ENCODE measurements at regions not wholly inside any gene's neighbourhood (a gene's known extent, or its start where the extent isn't known, plus 50 kb on each side); places are given as distances from the start of the nearest gene placed in this dataset.
"Not testable (repeated sequence)": the region's sequence is repeated elsewhere in the genome, so short reads cannot be mapped to it uniquely, and the experiment has no call there.

- no peak for DNase-seq
Observed at GRCh38 chr15:22241451-22241850, 161.1 kb downstream of the OR4M2 start.

DNA sequence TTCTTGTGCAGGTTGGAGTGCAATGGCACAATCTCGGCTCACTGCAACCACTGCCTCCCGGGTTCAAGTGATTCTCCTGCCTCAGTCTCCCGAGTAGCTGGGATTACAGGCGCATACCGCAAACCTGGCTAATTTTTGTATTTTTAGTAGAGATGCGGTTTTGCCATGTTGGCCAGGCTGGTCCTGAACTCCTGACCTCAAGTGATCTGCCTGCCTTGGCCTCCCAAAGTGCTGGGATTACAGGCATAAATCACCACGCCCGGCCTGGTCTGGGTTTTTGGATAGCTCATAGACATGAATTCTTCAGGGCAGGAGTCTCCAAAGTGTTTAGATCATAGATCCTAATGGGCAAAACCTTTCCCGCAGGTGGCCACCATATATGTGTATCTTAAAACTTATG is 162.0 kb downstream of the OR4M2 start:
- not testable (repeated sequence) for DNase-seq

GRCh38 chr15:22243440-22244130 is 163.3 kb downstream of the OR4M2 start:
- no peak for DNase-seq

GRCh38 chr15:22249511-22249910 is 169.2 kb downstream of the OR4M2 start:
- DNase-seq: not testable (repeated sequence)

DNA sequence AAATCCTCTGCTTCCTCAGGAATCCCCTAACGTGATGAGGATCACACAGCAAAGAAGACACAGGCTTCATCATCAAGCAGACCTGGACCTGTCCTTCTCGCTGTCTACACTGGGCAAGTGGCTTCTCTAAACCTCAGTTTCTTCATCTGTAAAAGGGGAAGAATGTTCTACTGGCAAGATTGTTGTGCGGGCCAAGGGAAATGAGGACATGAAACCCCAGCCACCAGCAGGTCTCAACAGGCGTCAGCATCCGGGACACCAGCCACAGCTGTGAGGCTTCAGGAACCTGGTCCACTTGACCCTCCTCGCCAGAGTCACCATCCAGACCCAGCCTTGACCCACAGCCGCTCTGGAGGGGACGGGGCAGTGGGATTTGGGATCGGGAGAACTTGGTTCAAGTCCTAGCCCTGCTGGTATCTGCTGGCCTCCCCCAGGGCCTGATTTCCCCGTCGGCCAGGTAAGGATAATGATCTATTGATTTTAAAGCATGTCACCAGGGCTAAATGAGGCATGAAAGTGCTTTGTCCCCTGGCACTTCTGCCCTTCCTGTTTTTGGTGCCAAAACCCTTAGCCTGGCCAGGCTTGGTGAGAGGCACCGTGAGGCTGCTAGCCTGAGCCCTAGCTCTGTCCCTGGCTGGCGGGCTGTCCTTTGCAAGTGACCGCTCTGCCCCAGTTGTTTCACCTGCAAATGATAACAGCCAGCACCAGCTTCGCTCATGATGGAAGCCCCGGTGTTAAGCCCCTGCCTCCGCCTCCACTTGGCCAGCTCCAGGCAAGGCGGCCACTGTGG is 170.4 kb downstream of the OR4M2 start:
- DNase-seq: not testable (repeated sequence)

DNA sequence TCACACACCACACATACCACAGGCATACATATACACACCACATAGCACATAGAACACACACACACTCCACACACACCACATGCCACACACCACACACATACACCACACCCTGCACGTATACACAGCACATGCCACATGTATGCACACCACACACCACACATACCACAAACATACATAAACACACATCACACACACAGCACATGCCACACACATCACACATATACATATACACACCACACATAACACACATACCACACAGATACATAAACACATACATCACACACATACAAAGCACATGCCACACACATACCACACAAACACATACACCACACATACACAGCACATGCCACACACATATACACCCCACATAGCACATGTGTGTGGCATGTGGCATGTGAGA is 171.1 kb downstream of the OR4M2 start:
- DNase-seq: no peak

DNA sequence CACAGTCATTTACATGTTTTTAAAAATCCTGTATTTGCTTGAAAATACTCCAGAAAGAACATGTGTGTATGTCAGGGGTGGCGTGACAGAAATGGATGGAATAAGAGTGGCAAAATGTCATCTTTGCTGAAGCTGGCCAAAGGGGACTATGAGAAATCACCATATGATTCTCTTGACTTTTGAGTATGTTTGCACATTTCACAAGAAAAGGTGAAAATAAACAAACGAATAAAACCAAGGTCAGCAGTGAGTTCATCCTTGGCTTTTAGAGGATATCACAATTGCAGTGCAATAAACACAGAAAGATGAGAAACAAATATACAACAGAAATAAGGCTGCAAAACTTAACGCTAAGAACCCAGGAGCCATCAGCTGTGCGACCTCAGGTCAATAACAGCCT is 171.7 kb downstream of the OR4M2 start:
- DNase-seq: not testable (repeated sequence)

GRCh38 chr15:22252521-22252920 is 172.2 kb downstream of the OR4M2 start:
- DNase-seq: not testable (repeated sequence)

GRCh38 chr15:22253002-22253675 is 172.8 kb downstream of the OR4M2 start:
- DNase-seq: not testable (repeated sequence)

GRCh38 chr15:22253676-22254408 is 173.5 kb downstream of the OR4M2 start:
- no peak for DNase-seq

DNA sequence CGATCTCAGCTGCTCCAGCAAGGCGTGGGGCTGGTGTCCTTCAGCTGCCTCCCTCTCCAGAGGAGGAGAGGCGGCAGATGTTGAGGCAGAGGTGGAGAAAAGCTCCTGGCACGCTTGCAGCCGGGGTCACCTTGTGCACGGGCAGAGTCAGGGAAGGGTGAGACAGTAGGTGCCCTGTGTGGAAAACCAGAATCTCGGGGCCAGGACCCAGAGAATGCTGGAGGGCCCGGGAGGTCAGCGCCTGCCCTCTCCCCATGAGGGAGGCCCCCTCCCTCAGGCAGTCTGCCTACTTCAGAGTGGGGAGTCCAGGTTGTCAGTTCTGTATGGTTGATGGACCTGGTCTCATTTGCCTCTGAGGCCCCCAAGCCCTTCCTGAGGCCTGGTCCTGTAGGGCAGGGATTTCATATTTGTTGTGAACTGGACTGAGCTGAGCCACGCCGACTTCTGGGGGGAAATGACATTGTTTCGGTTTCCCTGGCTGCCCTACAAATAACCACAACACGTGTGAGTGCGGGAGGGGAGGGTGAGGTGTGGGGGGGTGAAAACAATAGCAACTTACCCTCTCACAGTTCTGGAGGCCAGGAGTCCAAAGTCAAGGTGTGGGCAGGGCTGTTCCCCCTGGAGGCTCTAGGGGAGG is 174.2 kb downstream of the OR4M2 start:
- not testable (repeated sequence) for DNase-seq

DNA sequence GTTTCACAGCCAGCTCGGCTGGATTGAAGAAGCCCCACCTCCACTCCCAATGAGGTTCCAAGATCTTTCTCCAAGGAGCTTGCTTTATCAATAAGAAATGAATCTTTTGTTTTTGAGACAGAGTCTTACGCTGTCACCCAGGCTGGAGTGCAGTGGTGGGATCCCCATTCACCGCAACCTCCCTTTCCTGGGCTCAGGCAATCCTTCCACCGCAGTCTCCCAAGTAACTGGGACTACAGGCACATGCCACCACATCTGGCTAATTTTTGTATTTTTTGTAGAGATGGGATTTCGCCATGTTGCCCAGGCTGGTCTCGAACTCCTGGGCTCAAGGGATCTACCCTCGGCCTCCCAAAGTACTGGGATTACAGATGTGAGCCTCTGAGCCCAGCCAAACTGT is 175.3 kb downstream of the OR4M2 start:
- DNase-seq: not testable (repeated sequence)

- DNase-seq: not testable (repeated sequence)
Observed at GRCh38 chr15:22256389-22257046, 176.2 kb downstream of the OR4M2 start.

- no peak for DNase-seq
Observed at GRCh38 chr15:22257047-22258008, 177.0 kb downstream of the OR4M2 start.

DNA sequence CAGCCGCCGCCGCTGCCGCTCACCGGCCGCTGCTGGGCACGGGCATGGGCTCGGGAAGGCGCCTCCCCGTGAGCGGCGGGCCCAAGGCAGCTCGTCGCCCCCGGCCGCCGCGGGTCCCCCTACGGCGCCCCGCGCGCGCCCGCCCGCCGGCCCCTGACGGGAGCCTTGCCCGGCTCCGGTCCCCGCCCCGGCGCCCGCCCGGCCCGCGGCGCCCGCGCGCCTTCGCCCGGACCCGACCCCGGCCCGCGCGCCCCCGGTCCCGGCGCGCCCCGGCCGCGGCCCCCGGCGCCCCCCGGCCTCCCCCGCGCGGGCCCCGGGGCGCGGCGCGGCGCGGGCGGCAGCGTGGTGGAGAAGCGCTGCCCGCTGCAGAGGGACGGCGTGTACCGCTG is 177.7 kb downstream of the OR4M2 start:
- DNase-seq: no peak

- DNase-seq: no peak
Observed at GRCh38 chr15:22258398-22259150, 178.2 kb downstream of the OR4M2 start.

DNA sequence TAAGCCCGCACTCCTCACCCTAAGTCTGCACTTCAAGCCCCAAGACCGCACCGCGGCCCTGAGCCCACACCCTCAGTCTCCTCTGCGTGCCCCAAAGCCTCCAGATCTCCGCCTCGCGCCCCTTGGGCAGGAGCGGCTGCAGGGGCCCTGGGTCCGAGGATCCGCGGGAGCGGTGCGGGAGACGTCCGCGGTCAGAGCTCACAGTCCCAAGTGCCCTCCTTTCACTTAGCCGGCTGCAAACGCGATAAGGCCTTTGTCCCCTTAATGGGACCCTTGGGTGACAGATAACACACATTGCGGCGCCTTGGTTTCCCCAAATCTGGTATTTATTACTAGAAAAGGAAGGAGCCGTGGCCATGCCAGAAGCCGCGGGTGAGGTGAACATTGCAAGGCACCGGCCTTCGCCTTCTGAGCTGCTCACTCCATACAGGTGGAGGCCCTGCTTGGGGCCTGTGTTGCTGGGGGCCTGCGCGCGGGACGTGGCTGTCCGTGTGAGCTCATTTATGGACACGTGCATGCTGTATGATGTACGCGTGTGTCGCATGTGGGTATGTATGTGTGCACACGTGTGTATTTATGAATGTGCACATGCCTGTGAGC is 178.9 kb downstream of the OR4M2 start:
- DNase-seq: not testable (repeated sequence)

DNA sequence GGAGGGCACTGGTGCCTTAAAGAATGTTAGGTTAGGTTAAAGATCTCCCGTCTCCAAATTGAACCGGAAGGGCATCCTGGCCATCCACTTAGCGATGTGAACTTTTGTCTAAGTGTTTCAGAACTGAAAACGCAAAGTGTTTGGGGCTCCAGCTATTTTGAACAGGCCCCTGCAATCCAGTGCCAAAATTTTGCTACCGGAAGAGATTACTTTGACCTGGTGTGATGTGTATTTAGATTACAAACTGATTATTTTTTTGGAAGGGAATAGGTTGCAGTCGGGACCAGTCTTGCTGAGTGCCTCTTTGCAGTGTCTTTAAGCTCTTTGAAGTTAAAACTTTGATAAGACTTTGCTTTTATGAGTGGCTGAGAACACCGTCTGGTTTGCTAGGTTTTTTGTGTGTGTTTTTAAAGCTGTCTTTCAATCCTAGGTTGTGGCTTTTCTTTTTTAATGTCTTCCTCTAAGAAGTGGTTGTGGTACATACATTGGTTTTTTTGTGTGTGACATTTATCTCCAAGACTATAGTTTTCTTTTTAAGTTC is 179.6 kb downstream of the OR4M2 start:
- DNase-seq: no peak

DNA sequence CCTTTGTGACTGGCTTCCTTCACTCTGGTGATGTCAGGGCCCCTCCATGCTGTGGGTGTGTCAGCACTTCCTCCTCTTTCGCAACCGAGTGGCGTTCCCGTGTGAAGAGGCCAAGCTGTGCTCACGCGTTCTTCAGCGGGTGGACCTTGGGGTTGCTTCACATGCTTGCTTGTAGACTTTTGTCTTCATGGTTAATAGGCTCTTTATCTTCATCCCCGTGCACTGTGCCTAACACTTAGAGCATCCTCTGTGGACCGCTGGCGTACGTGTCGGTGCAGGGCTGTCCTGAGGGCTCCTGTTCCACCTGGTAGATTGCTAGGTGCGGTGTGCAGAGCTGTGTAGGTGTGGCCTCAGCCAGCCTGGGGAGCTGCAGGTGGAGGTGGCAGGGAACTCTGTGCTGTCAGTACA is 182.3 kb downstream of the OR4M2 start:
- DNase-seq: no peak
